Neural progenitor cell (in vitro differentiated cells): ENCODE measurements at regions not wholly inside any gene's neighbourhood (a gene's known extent, or its start where the extent isn't known, plus 50 kb on each side); places are given as distances from the start of the nearest gene placed in this dataset.

ENCODE experiments used
- EZH2 ChIP-seq: fragments of 200-600 bp; sonication (generic); IDR thresholded peaks from 2 replicates; pipeline ENCODE4 v1.6.1; 2017; ENCODE audit warnings: antibody characterized with exemption, mild to moderate bottlenecking, moderate library complexity
- EZH2phosphoT487 ChIP-seq: fragments of 200-600 bp; sonication (generic); IDR thresholded peaks from 2 replicates; pipeline ENCODE4 v1.6.1; 2017; ENCODE audit warnings: antibody characterized with exemption
- TF ChIP-seq, protein P1 (sequence below): fragments of 200-600 bp; sonication (generic); IDR thresholded peaks from 2 replicates; pipeline ENCODE4 v1.5.1; 2017; ENCODE audit warnings: antibody characterized with exemption, mild to moderate bottlenecking

DNA sequence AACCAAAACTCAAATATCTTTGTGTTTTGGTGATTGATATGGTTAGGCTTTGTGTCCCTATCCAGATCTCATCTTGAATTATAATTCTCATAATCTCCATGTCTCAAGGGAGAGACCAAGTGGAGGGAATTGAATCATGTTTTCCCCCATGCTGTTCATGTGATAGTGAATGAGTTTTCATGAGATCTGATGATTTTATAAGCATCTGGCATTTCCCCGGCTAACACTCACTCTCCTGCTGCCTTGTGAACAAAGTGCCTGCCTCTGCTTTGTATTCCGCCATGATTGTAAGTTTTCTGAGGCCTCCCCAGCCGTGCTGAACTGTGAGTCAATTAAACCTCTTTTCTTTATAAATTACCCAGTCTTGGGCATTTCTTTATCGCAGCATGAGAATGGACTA is 419.5 kb downstream of the SH2D4B start:
- no peak for TF ChIP-seq EZH2
- TF ChIP-seq, protein P1, sequence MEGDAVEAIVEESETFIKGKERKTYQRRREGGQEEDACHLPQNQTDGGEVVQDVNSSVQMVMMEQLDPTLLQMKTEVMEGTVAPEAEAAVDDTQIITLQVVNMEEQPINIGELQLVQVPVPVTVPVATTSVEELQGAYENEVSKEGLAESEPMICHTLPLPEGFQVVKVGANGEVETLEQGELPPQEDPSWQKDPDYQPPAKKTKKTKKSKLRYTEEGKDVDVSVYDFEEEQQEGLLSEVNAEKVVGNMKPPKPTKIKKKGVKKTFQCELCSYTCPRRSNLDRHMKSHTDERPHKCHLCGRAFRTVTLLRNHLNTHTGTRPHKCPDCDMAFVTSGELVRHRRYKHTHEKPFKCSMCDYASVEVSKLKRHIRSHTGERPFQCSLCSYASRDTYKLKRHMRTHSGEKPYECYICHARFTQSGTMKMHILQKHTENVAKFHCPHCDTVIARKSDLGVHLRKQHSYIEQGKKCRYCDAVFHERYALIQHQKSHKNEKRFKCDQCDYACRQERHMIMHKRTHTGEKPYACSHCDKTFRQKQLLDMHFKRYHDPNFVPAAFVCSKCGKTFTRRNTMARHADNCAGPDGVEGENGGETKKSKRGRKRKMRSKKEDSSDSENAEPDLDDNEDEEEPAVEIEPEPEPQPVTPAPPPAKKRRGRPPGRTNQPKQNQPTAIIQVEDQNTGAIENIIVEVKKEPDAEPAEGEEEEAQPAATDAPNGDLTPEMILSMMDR, result no peak
- TF ChIP-seq EZH2phosphoT487, result no peak
